Muscle layer of duodenum (tissue), 2 donors: ENCODE measurements at regions not wholly inside any gene's neighbourhood (a gene's known extent, or its start where the extent isn't known, plus 50 kb on each side); places are given as distances from the start of the nearest gene placed in this dataset.
"Not testable (repeated sequence)": the region's sequence is repeated elsewhere in the genome, so short reads cannot be mapped to it uniquely, and the experiment has no call there.

ENCODE experiments used
- H3K27ac ChIP-seq: one replicate; pipeline ENCODE4 v1.7.0; 2013; ENCODE audit warnings: mild to moderate bottlenecking, low read length
- H3K27me3 ChIP-seq: one replicate; pipeline ENCODE4 v1.7.0; 2013; ENCODE audit warnings: low read depth, mild to moderate bottlenecking, control low read depth, low read length
- H3K36me3 ChIP-seq, 2 donors: one replicate each; pipeline ENCODE4 v1.7.0; 2013; ENCODE audit warnings: low read length in 2 of 2, control low read depth in 1 of 2, mild to moderate bottlenecking in 1 of 2; ENCODE audit not compliant: insufficient read depth in 2 of 2, control insufficient read depth in 1 of 2
- H3K4me1 ChIP-seq, 2 donors: one replicate each; pipeline ENCODE4 v1.7.0; 2013; ENCODE audit warnings: low read length in 2 of 2, mild to moderate bottlenecking in 2 of 2, control low read depth in 1 of 2, moderate library complexity in 1 of 2; ENCODE audit not compliant: insufficient read depth in 2 of 2, control insufficient read depth in 1 of 2
- H3K4me3 ChIP-seq, 2 donors: one replicate each; pipeline ENCODE4 v1.7.0; 2013; ENCODE audit warnings: low read length in 2 of 2, low read depth in 1 of 2, mild to moderate bottlenecking in 1 of 2
- H3K9me3 ChIP-seq, 2 donors: one replicate each; pipeline ENCODE4 v1.7.0; 2013; ENCODE audit warnings: low read length in 2 of 2, control low read depth in 1 of 2, mild to moderate bottlenecking in 1 of 2; ENCODE audit not compliant: control insufficient read depth in 1 of 2
- donor health status: healthy.

- H3K27me3 ChIP-seq: no peaks in the 10 kb centered on the region
Measured at GRCh38 chr2:149709496-149710263, 122.1 kb upstream of the MMADHC start.

GRCh38 chr2:149703281-149703680 lies 115.7 kb upstream of the MMADHC start:
- no peaks in the 10 kb centered on the region for H3K36me3 ChIP-seq
- no peak overlapping the region for H3K4me3 ChIP-seq
- no peak overlapping the region for H3K27ac ChIP-seq

More at GRCh38 chr2:149709496-149710263, 122.1 kb upstream of the MMADHC start:
- no peak overlapping the region for H3K27ac ChIP-seq
- no peaks in the 10 kb centered on the region for H3K36me3 ChIP-seq
- H3K4me3 ChIP-seq: no peak overlapping the region
- H3K4me1 ChIP-seq: no peaks in the 10 kb centered on the region
- H3K9me3 ChIP-seq: no peaks in the 10 kb centered on the region

GRCh38 chr2:149702571-149702970 lies 115.0 kb upstream of the MMADHC start:
- Histone ChIP-seq H3K27ac (no peak overlapping the region), H3K4me3 (no peak overlapping the region), H3K4me1 (no peaks in the 10 kb centered on the region), H3K9me3 (no peaks in the 10 kb centered on the region), H3K27me3 (no peaks in the 10 kb centered on the region), H3K36me3 (no peaks in the 10 kb centered on the region)

More at GRCh38 chr2:149703281-149703680, 115.7 kb upstream of the MMADHC start:
- no peaks in the 10 kb centered on the region for H3K4me1 ChIP-seq
- H3K27me3 ChIP-seq: no peaks in the 10 kb centered on the region
- H3K9me3 ChIP-seq: no peaks in the 10 kb centered on the region

- Histone ChIP-seq H3K27ac (no peak overlapping the region), H3K4me1 (no peaks in the 10 kb centered on the region), H3K36me3 (no peaks in the 10 kb centered on the region), H3K9me3 (no peaks in the 10 kb centered on the region), H3K4me3 (no peak overlapping the region), H3K27me3 (no peaks in the 10 kb centered on the region)
Measured at GRCh38 chr2:149701241-149701640, 113.7 kb upstream of the MMADHC start.

GRCh38 chr2:149692961-149693396 lies 105.4 kb upstream of the MMADHC start:
- Histone ChIP-seq H3K27me3 (no peaks in the 10 kb centered on the region), H3K36me3 (no peaks in the 10 kb centered on the region), H3K27ac (no peak overlapping the region), H3K9me3 (no peaks in the 10 kb centered on the region), H3K4me3 (no peak overlapping the region), H3K4me1 (peaks cover 0 to 22% of the 10 kb centered on the region in 2 donors)

GRCh38 chr2:149690825-149691224 lies 103.2 kb upstream of the MMADHC start:
- no peak overlapping the region for H3K4me3 ChIP-seq
- H3K27ac ChIP-seq: no peak overlapping the region
- no peaks in the 10 kb centered on the region for H3K27me3 ChIP-seq
- no peaks in the 10 kb centered on the region for H3K36me3 ChIP-seq
- no peaks in the 10 kb centered on the region for H3K9me3 ChIP-seq
- peaks cover 0 to 33% of the 10 kb centered on the region in 2 donors for H3K4me1 ChIP-seq

GRCh38 chr2:149687052-149687427 lies 99.5 kb upstream of the MMADHC start:
- H3K36me3 ChIP-seq: no peaks in the 10 kb centered on the region
- peaks cover 0 to 26% of the 10 kb centered on the region in 2 donors for H3K4me1 ChIP-seq
- no peak overlapping the region for H3K27ac ChIP-seq
- H3K27me3 ChIP-seq: no peaks in the 10 kb centered on the region
- no peaks in the 10 kb centered on the region for H3K9me3 ChIP-seq
- no peak overlapping the region for H3K4me3 ChIP-seq

- no peak overlapping the region for H3K4me3 ChIP-seq
- H3K27me3 ChIP-seq: no peaks in the 10 kb centered on the region
- H3K27ac ChIP-seq: no peak overlapping the region
- H3K9me3 ChIP-seq: no peaks in the 10 kb centered on the region
- H3K4me1 ChIP-seq: peaks cover 0 to 25% of the 10 kb centered on the region in 2 donors
- H3K36me3 ChIP-seq: no peaks in the 10 kb centered on the region
Measured at GRCh38 chr2:149686136-149687051, 98.8 kb upstream of the MMADHC start.

- not testable (repeated sequence) for H3K27ac ChIP-seq, H3K4me3 ChIP-seq, H3K27me3 ChIP-seq, H3K9me3 ChIP-seq, H3K36me3 ChIP-seq
- peaks cover 0 to 16% of the 10 kb centered on the region in 2 donors for H3K4me1 ChIP-seq
Measured at GRCh38 chr2:149685401-149685800, 97.8 kb upstream of the MMADHC start.

- Histone ChIP-seq H3K27ac (no peak overlapping the region), H3K27me3 (no peaks in the 10 kb centered on the region), H3K4me3 (no peak overlapping the region), H3K4me1 (no peaks in the 10 kb centered on the region), H3K36me3 (no peaks in the 10 kb centered on the region), H3K9me3 (no peaks in the 10 kb centered on the region)
Measured at GRCh38 chr2:149679286-149679685, 91.7 kb upstream of the MMADHC start.

- H3K9me3 ChIP-seq: no peaks in the 10 kb centered on the region
- H3K4me1 ChIP-seq: no peaks in the 10 kb centered on the region
- H3K27me3 ChIP-seq: no peaks in the 10 kb centered on the region
- no peak overlapping the region for H3K4me3 ChIP-seq
- no peaks in the 10 kb centered on the region for H3K36me3 ChIP-seq
- no peak overlapping the region for H3K27ac ChIP-seq
Measured at GRCh38 chr2:149677416-149677815, 89.8 kb upstream of the MMADHC start.
